ENCODE measurements at regions not wholly inside any gene's neighbourhood (a gene's known extent, or its start where the extent isn't known, plus 50 kb on each side); places are given as distances from the start of the nearest gene placed in this dataset.

DNA sequence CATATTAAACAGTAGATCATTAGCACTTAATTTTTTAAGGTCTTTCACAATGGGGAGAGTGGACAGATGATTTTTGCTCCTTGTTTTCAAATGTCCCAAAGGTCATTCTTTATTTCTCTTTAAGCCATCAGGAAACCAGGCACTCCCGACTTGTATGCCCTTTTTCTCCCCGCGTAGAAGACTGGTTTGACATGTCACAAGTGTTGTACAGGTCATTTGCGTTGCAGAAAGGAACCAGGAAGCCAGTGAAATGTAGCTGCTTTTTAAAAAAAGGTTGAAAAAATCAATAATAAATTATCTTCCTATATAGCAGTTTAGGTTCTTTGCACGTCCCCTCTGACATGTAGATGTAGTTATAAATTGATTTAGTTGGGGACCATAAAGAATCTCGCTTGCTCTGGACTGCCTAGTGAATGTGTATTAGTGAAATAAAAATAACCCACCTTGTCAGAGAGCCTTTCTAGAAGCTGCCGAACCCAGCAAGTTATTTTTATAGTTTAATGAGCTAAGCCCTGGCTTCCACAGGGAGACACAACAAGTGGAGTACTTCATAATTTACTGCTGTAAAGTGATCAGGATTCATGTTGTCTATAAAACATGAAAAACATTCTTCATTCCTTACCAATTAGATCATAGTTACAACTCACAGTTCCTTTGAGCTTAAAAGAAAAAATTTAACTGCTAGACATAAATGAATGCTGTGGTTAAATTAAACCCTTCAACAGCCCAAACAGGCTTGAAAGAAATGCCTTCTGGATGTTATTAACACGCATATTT, 404.6 kb downstream of the CSNK1G3 start (continued):
- TF ChIP-seq, protein P1, sequence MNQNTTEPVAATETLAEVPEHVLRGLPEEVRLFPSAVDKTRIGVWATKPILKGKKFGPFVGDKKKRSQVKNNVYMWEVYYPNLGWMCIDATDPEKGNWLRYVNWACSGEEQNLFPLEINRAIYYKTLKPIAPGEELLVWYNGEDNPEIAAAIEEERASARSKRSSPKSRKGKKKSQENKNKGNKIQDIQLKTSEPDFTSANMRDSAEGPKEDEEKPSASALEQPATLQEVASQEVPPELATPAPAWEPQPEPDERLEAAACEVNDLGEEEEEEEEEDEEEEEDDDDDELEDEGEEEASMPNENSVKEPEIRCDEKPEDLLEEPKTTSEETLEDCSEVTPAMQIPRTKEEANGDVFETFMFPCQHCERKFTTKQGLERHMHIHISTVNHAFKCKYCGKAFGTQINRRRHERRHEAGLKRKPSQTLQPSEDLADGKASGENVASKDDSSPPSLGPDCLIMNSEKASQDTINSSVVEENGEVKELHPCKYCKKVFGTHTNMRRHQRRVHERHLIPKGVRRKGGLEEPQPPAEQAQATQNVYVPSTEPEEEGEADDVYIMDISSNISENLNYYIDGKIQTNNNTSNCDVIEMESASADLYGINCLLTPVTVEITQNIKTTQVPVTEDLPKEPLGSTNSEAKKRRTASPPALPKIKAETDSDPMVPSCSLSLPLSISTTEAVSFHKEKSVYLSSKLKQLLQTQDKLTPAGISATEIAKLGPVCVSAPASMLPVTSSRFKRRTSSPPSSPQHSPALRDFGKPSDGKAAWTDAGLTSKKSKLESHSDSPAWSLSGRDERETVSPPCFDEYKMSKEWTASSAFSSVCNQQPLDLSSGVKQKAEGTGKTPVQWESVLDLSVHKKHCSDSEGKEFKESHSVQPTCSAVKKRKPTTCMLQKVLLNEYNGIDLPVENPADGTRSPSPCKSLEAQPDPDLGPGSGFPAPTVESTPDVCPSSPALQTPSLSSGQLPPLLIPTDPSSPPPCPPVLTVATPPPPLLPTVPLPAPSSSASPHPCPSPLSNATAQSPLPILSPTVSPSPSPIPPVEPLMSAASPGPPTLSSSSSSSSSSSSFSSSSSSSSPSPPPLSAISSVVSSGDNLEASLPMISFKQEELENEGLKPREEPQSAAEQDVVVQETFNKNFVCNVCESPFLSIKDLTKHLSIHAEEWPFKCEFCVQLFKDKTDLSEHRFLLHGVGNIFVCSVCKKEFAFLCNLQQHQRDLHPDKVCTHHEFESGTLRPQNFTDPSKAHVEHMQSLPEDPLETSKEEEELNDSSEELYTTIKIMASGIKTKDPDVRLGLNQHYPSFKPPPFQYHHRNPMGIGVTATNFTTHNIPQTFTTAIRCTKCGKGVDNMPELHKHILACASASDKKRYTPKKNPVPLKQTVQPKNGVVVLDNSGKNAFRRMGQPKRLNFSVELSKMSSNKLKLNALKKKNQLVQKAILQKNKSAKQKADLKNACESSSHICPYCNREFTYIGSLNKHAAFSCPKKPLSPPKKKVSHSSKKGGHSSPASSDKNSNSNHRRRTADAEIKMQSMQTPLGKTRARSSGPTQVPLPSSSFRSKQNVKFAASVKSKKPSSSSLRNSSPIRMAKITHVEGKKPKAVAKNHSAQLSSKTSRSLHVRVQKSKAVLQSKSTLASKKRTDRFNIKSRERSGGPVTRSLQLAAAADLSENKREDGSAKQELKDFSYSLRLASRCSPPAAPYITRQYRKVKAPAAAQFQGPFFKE (tag by site-specific recombination; IDR thresholded peaks at IDR 0.05; ENCODE audit: borderline replicate concordance): no peak
- TF ChIP-seq, protein P2, sequence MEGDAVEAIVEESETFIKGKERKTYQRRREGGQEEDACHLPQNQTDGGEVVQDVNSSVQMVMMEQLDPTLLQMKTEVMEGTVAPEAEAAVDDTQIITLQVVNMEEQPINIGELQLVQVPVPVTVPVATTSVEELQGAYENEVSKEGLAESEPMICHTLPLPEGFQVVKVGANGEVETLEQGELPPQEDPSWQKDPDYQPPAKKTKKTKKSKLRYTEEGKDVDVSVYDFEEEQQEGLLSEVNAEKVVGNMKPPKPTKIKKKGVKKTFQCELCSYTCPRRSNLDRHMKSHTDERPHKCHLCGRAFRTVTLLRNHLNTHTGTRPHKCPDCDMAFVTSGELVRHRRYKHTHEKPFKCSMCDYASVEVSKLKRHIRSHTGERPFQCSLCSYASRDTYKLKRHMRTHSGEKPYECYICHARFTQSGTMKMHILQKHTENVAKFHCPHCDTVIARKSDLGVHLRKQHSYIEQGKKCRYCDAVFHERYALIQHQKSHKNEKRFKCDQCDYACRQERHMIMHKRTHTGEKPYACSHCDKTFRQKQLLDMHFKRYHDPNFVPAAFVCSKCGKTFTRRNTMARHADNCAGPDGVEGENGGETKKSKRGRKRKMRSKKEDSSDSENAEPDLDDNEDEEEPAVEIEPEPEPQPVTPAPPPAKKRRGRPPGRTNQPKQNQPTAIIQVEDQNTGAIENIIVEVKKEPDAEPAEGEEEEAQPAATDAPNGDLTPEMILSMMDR (tag by site-specific recombination; IDR thresholded peaks at IDR 0.05): no peak
- TF ChIP-seq ZNF585B (tag by site-specific recombination; IDR thresholded peaks at IDR 0.05) (no peak), ZNF132 (tag by site-specific recombination; IDR thresholded peaks at IDR 0.05; ENCODE audit: borderline replicate concordance) (no peak), ZBTB48 (tag by site-specific recombination; IDR thresholded peaks at IDR 0.05) (no peak), GLI2 (tag by site-specific recombination; IDR thresholded peaks at IDR 0.05; ENCODE audit: borderline replicate concordance, low read depth) (peak; percentile 79), ZBTB8A (tag by site-specific recombination; IDR thresholded peaks at IDR 0.05) (0 out of 2 replicates have a peak, but pooled peaks have one; percentile 37), ZFHX2 (tag by site-specific recombination; conservative IDR thresholded peaks at IDR 0.05) (no peak), ZNF621 (tag by site-specific recombination; IDR thresholded peaks at IDR 0.05) (no peak), ZNF354C (tag by site-specific recombination; IDR thresholded peaks at IDR 0.05; ENCODE audit: borderline replicate concordance, low read depth) (no peak), SP2 (tag by site-specific recombination; IDR thresholded peaks at IDR 0.05) (peak; percentile 24; the same call in 1 of the 2 replicates), ZNF341 (tag by site-specific recombination; IDR thresholded peaks at IDR 0.05; ENCODE audit: low read depth) (peak; percentile 12; the same call in 1 of the 2 replicates), ZNF146 (tag by site-specific recombination; IDR thresholded peaks at IDR 0.05) (no peak), ZNF335 (tag by site-specific recombination; conservative IDR thresholded peaks at IDR 0.05) (no peak)
- TF ChIP-seq, protein P3, sequence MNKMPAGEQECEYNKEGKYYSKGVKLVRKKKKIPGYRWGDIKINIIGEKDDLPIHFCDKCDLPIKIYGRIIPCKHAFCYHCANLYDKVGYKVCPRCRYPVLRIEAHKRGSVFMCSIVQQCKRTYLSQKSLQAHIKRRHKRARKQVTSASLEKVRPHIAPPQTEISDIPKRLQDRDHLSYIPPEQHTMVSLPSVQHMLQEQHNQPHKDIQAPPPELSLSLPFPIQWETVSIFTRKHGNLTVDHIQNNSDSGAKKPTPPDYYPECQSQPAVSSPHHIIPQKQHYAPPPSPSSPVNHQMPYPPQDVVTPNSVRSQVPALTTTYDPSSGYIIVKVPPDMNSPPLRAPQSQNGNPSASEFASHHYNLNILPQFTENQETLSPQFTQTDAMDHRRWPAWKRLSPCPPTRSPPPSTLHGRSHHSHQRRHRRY (tag by site-specific recombination; IDR thresholded peaks at IDR 0.05): no peak
- TF ChIP-seq, protein P4, sequence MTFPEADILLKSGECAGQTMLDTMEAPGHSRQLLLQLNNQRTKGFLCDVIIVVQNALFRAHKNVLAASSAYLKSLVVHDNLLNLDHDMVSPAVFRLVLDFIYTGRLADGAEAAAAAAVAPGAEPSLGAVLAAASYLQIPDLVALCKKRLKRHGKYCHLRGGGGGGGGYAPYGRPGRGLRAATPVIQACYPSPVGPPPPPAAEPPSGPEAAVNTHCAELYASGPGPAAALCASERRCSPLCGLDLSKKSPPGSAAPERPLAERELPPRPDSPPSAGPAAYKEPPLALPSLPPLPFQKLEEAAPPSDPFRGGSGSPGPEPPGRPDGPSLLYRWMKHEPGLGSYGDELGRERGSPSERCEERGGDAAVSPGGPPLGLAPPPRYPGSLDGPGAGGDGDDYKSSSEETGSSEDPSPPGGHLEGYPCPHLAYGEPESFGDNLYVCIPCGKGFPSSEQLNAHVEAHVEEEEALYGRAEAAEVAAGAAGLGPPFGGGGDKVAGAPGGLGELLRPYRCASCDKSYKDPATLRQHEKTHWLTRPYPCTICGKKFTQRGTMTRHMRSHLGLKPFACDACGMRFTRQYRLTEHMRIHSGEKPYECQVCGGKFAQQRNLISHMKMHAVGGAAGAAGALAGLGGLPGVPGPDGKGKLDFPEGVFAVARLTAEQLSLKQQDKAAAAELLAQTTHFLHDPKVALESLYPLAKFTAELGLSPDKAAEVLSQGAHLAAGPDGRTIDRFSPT (tag by site-specific recombination; IDR thresholded peaks at IDR 0.05): peak; percentile 93
- TF ChIP-seq, protein P5, sequence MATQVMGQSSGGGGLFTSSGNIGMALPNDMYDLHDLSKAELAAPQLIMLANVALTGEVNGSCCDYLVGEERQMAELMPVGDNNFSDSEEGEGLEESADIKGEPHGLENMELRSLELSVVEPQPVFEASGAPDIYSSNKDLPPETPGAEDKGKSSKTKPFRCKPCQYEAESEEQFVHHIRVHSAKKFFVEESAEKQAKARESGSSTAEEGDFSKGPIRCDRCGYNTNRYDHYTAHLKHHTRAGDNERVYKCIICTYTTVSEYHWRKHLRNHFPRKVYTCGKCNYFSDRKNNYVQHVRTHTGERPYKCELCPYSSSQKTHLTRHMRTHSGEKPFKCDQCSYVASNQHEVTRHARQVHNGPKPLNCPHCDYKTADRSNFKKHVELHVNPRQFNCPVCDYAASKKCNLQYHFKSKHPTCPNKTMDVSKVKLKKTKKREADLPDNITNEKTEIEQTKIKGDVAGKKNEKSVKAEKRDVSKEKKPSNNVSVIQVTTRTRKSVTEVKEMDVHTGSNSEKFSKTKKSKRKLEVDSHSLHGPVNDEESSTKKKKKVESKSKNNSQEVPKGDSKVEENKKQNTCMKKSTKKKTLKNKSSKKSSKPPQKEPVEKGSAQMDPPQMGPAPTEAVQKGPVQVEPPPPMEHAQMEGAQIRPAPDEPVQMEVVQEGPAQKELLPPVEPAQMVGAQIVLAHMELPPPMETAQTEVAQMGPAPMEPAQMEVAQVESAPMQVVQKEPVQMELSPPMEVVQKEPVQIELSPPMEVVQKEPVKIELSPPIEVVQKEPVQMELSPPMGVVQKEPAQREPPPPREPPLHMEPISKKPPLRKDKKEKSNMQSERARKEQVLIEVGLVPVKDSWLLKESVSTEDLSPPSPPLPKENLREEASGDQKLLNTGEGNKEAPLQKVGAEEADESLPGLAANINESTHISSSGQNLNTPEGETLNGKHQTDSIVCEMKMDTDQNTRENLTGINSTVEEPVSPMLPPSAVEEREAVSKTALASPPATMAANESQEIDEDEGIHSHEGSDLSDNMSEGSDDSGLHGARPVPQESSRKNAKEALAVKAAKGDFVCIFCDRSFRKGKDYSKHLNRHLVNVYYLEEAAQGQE (tag by site-specific recombination; IDR thresholded peaks at IDR 0.05): no peak
- TF ChIP-seq, protein P6, sequence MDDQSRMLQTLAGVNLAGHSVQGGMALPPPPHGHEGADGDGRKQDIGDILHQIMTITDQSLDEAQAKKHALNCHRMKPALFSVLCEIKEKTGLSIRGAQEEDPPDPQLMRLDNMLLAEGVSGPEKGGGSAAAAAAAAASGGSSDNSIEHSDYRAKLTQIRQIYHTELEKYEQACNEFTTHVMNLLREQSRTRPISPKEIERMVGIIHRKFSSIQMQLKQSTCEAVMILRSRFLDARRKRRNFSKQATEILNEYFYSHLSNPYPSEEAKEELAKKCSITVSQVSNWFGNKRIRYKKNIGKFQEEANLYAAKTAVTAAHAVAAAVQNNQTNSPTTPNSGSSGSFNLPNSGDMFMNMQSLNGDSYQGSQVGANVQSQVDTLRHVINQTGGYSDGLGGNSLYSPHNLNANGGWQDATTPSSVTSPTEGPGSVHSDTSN (CRISPR knock-in tag; IDR thresholded peaks at IDR 0.05): no peak
- TF ChIP-seq, protein P7, sequence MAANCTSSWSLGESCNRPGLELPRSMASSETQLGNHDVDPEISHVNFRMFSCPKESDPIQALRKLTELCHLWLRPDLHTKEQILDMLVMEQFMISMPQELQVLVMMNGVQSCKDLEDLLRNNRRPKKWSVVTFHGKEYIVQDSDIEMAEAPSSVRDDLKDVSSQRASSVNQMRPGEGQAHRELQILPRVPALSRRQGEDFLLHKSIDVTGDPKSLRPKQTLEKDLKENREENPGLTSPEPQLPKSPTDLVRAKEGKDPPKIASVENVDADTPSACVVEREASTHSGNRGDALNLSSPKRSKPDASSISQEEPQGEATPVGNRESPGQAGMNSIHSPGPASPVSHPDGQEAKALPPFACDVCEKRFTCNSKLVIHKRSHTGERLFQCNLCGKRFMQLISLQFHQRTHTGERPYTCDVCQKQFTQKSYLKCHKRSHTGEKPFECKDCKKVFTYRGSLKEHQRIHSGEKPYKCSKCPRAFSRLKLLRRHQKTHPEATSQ (tag by site-specific recombination; IDR thresholded peaks at IDR 0.05): no peak

Data from HEK293 (cell line).